NCI-H82 treated with DMSO at 0.1 percent for 48 hours (cell line): ENCODE measurements at regions not wholly inside any gene's neighbourhood (a gene's known extent, or its start where the extent isn't known, plus 50 kb on each side); places are given as distances from the start of the nearest gene placed in this dataset.

ENCODE experiments used
- DNase-seq: peaks from one replicate; lab custom pipeline; 2025; ENCODE audit not compliant: unreplicated experiment; lab: John Stamatoyannopoulos, UW

DNA sequence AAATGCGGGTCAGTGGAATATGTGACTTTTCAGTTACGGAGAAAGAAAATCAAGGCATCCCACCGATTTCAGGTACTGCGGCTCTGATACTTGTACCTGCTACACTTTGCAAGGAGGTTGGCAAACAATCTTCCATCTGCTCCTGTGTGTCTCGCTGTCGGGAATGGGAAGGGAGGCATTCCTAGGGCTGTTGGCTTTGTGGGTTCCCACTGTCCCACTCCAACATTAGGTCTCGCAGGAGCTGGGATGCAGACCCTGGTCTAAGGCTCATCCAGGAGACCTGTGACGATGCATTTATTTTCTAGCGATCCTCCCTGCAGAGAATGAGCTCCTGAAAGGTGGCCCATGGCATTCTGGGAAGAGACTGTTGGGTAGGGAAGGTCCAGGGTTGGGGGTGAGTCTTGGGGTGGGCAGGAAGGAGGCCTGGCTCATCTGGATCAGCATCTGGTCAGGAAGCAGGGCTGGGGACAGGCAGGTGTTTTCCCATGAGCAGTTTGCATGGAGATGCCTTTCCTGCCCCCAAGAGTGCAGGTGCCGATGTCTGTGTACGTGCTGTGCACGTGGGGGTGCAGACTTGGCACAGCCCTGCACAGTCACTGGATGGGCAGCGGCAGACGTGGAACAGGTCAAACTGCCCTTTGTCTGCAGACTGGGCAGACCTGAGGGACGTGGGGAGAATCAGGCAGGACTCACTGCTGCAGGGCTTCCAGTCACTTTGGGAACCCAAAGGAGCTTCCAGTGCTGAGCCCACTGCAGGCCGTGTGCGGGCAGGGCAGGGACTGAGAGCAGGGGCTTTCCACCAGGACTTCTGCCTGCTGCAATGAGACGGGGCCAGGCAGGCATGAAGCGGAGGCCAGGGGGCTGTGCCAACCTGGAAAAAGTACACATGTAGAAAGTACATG, 152.4 kb downstream of the TEX29 start:
- no peak for DNase-seq

DNA sequence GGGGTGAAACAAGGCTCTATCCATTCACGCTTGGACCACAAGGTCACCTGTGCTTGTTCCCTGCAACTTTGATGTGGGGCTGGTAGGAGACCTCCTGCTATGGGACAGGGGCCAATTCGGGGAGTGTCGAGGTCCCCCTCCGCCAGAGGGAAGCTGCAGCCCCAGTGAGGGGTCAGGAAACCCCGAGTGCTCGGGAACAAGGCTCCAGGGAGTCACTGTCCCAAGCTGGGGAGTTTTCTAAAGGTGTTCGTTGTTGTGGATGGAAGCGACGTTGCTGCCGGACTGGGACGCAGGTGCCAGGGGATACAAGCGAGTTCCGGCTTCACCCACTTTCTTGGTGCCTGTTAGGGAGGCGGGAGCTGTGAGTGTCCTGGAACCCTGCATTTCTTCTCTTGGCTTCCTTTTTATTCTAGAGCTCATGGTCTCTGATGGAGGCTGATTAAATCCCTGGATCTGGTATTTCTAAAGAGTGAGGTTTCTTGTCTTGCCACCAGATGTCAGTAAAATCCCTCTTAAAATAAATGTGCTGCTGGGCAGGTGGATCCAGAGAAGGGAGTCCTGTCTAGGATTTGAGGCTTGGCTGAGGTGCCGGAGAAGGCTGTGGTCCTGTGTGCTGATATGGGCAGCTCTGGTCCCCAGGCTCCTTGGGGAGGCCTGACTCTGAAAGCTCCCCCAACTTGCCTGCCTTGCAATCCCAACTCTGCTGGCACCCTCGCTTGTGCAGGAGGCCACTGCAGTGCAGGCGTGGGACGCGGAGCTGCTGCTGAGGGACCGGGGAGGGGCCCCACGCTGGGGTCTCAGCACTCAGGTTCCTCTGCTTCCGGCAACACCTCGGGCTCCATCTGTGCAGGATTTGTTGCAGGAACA, 153.9 kb downstream of the TEX29 start:
- no peak for DNase-seq

DNA sequence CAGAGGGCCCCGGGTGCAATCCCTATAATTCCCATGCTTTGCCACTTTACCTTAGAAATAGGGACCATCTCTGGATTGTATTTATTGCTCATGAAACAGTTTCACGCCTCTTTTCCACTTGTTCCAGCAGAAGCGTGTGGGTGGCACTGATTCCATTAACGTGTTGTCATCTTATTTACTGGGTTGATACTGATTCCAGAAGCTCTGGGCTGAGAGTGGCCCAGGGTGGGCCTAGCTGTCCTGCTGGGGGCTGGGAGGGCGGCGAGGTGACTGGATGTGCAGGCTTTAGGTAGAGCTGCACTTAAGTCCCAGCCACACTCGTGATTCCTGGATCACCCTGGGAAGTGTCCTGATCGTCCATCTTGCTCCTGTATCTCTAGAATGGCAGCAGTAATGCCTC, 155.0 kb downstream of the TEX29 start:
- no peak for DNase-seq

DNA sequence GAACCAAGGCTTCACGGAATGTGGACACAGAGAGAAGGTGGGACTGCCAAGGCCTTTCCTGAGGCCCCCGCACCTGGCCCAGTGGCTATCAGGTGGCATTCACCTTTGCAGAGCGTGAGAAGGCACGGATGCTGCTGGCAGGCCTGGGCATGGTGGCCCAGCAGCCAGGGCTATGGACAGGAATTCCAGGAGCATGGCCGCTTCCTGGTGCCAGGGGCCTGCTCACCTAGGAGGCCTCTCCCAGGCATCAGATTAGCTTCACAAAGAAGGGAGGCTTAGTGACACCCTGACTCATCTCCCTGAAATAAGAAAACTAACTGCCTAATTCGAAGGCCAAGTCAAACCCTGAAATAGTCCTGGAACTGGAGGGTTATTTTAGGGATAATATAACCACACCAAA, 155.8 kb downstream of the TEX29 start:
- no peak for DNase-seq

DNA sequence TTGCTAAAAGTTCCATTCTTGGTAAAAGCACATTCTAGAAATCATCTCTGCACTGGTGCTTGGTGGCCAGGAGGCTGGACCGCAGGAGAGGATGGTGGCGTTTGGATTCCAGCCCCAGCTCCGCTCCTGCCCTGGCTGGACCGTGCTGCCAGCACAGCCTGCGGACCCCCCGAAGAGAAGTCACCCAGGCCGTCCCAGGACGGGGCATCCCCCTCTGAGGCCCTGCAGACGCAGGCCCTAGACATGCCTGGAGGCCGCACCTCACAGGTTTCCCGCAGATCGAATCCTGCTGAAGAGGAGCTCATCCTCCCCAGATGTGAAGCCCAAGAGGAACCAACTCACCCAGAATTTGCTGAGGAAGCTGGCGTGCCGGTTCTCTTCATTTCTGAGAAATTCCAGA, 159.0 kb downstream of the TEX29 start:
- DNase-seq = no peak

DNA sequence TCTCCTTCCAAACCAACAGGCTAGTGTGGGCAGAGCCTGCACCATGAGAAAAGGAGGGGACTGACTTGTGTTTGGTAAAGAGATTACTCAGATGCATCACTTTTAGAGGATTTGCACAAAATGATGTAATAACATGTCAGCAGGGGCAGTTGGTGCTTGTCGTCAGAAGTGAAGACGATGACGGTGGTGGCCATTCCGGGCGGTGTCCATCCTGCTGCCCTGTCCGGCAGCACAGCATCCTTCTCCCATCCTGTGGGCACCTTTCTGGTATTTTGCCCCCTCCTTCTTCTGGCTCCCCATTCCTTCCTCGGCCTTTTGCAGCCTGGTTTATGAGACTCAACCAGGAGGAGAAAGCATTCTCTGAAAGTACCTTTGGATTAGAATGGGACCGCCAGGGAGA, 160.1 kb downstream of the TEX29 start:
- DNase-seq = no peak

DNA sequence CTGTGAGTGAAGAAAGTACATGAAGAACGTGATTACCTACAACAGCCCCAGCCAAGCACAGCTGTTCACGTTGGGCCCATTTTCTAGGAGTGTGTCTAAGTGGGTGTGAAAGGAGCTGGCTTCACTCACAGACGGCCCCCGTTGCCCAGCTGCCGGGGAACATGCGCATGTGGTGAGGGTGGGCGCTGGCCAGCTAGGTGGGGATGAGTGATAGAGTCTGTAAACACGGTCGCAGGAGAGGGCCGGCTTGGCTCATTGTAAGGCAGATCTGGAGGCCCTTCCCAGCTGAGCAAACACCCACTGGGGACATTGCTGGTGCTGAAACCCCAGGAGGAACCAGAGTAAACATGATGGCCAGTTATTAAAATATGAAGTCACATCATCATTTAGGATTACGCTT, 160.5 kb downstream of the TEX29 start:
- no peak for DNase-seq

DNA sequence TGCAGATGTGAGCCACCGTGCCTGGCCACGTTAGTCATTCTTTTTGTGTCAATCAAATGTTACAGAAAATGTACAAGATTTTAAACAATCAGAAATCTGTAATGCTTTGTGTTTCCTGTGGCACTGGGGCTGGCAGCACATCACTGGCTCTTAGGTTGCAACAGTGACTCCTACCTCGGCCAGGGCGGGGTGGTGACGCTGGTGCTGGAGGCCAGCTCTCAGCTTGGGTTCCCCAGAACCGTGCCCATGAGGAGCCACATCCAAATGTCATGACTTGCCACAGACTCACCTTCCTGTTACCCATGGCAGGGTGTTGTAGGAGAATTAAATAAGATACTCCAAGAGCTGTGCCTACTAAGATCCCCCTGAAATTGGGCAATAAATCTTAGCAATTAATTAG, 161.7 kb downstream of the TEX29 start:
- DNase-seq = no peak

DNA sequence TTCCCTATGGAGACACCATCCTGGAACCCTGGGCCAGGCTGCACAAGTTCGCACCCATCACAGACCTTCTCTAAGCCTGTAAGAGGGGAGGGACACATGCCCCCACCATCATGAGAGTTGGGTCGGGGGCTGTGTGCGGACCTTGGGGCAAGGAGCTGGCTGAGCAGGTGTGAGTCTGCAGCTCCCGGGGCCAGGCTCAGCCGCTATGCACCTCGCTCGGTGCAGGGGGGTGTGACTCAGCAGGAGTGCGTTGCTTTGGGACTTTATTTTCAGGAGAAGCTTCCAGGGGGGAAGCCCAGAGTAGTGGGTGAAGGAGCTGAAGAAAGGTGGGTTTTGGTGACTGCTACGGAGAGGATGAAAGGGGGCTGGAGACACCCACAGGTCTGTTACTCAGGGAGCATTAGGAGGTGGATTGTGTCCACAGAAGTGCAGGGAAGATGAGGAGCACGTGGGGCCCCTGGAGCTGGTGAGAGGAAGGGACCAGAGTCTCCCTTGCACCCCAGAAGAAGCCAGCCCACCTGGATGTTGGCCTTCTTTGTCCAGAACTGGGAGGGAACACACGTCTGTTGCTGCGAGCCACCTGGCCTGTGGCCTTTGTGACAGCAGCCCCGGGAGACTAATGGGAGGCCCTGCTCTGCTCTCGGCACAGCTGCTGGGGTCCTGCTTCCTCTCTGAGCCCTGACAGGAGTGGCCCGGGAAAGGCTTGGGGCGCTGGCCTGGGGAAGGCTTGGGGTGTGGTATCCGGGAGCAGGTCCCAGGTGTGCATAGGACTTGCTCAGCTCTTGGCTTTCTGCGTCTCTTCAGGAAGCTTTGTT, 162.6 kb downstream of the TEX29 start:
- no peak for DNase-seq

DNA sequence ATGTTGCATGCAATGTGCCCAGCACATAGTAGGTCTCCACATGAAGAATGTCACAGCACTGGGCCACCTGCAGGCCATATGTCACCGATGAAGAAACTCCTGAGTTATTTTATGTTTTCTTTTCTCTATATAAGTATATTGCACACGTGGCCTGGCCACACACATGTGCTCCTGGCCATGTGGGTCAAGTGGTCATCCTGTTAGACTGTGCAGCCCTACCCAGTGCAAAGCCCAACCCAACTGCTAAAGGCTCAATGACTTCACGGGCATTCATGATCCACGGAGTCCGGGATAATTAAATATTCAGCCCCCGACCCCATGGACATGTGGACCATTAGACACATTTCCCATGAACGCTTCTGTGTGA, 163.2 kb downstream of the TEX29 start:
- DNase-seq = no peak

DNA sequence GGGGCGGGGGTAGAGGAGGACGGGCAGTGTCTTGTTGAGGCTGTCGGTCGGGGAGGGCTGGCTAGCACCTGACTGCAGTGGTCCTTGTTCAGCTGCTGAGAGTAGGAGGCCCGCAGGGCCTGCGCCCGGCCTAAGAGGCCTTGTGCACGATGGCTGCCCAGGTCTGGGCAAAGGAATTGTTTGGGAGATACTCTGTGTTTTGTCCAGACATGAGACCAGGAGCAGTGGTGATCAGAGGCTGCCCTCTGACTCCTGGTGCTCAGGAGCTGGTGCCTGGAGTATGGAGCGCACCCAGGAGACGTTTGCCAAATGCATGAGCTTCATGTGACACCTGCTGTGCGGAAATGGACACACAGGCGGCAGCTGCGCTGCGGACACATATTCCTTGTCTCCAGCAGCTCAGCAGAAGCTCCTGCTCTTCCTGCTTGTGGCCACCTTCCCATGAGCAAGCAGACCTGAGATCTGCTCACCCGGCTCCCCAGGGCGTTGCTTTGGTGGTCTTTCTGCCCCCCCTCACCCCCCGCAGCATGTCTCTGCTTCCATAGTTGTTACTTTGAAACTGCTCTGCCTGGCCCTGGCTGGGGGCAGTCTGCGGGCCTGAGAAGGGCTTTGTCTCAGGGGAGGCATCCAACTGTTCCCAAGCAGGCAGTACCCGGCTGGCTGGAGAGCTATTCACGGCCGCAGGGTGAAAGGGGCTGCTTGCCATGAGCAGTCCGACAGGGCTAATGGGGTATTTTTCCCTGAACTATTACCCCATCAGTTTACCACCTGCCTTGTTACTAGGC, 163.9 kb downstream of the TEX29 start:
- DNase-seq = no peak

DNA sequence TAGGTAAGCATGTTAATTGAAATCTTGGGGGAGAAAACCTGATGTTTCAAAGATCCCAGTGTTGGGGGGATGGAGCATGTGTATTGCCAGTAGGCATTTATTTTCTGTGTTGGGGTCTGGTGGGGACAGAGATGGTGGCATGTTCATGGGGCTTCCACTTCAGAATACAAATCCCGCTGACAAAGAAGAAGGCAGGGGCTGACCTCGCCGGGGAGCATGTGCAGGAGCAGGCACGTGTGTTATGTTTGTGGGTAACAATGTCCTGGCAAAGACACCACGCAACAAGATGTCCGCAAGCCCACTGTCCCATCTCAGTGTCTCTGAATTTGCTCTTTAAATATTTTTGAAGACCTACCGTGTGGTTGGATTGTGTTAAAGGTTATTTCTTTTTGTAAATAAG, 164.5 kb downstream of the TEX29 start:
- DNase-seq = no peak

DNA sequence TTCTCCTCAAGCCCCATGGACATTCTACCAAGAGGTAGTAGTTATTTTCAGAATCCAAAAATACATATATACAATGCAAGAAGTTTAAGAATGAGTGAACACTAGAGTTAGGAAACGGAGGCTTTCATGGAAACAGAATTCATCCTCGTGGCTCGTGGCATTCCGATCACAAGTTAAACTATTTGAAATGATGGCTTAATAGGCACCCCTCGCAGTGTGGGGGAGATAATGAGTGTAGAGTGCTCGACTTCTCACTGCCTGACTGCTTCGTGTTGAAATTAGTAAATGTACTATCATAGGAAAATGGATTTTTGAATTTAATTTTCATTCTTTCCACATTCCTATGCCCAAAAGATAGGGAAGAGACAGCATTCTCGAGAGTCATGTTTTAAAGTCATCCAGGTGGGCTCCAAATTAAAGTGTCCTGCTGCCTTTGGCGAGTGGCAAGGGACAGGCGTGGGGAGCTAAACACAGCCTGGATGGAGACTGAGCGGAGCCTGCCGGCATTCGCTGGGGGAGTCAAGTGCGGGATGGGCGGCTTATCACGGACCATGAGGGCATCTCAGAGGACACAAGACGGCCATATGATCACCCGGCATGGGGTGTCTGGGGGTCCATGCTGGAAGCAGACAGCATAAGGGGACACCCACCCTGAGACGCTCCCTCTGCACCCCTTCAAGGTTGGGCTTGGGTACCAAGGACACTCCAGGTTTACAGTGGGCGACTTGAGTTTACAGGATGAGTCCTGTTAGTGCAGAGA, 165.2 kb downstream of the TEX29 start:
- no peak for DNase-seq

DNA sequence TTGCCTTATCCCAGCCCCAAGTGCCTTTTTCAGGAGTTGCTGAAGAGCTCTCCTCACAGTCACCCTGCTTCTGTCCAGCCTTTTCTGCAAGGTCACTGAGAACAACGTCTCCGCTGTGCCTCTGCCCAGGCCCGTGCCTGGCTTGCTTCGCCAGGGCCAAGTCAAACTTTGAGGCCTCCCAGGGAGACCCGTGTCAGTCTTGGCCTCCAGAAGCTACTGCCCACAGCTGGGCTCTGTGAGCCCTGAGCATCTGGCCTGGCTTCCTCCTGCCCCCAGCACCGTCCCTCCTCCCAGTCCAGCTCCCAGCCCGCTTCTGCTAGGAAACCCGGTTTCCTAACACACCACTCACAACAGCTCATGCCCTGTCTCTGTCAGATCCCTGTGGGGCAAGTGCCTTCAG, 165.9 kb downstream of the TEX29 start:
- no peak for DNase-seq

DNA sequence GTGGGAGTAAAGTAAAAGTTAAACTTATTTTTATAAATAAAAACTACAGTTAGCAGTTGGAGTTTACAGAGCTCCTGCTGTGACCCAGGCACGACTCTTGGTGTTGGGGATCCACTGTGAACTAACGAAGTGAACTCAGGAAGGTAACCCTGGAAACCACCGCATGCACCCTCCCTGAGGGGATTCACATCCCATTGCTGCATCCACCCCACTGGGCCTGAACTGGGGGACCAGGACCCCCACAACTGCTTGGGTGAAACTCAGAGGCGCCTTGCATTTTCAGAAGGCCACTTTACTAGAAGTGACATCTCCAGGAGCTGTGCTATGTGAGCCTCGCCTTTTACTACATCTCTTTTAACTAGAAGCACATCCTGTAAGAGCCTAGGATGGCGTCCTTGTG, 166.4 kb downstream of the TEX29 start:
- no peak for DNase-seq

DNA sequence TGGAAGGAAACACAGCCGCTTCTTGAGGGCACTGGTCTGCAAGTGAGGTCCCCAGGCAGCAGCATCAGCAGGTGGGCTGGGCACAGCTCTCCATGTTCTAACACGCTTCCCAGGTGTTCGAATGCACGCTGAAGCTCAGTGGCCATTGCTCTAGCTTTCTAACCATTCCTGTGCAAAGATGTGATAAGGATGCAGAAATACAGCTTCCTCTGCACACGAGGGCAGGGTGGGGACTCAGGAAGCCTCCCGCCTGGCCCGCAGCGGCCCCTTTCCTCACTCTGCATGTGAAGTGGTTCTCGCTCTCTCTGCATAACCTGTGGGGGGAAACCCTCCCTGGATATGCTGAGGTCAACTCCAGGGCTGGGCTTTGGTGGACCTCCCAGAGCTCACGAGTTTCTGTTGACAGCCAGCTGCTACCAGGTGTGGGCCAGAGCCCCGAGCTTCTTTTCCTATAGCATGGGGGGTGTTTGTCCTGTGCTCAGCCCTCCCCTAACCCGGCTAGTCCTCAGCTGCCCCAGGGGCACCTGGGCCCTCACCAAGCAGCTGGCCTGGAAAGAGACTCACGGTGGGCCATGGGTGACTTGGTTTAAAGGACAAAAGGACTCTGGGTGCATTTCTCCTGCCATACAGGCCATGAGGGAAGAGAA, 168.2 kb downstream of the TEX29 start:
- DNase-seq = no peak

DNA sequence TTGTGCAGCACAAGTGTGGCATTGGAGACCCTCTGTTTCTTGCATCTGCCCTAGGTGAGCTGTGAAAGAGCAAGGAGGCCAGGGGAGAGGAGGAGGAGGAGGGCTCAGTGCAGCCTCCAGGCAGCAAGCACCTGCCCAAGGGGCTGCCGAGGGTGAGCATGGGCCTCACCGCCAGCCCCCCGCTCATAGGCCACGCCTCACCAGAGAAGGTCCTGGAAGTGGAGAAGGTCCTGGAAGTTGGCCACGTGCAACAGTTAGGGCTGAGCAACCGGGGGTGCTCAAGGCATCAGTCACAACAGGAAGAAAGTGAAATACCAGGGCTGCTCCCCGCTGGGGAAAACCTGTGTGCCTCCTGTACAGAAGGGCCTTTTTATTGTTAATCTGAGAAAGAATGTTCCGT, 168.9 kb downstream of the TEX29 start:
- no peak for DNase-seq

DNA sequence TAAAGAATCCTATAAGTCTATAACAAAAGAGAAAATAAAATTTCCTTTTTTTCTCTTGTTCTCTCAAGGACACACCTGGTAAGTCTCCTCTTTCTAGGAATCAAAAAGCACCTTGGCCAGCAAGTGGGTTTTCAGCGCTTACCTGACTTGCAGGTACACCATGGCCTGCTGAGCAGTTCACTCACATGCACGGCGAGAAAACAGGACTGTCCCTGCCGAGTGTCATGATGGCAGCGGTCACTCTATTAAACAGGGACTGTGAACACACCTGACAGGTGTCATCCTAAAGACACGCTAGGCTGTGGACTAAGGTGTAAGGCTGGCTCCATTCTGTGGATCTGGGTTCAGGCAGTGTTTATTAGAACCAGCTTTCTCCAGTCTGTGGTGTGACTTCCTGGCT, 170.2 kb downstream of the TEX29 start:
- no peak for DNase-seq

DNA sequence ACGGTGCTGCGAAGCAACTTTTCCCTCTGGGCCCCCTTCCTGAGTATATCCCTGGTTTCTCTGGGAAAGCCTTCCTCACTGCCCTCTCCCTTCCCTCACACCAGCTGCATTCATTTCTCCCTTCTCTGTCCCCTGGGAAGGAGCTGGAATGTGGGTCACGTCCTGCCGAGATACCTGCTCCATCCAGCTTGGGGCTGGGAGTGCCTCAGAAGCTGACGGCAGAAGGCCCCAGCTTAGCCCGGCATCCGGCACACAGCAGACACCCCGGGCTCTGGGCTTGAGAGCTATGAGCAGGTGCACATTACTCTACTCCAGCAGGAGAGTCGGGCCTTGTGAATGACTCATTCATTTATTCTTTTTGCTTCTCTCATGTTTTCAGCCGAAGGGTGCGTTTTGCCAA, 170.6 kb downstream of the TEX29 start:
- no peak for DNase-seq
